Stimulated activated CD4-positive, alpha-beta T cell treated with anti-CD3 and anti-CD28 coated beads, Interleukin-15, amount 100 ng/mL, for 1 hour (primary cell): ENCODE measurements at regions not wholly inside any gene's neighbourhood (a gene's known extent, or its start where the extent isn't known, plus 50 kb on each side); places are given as distances from the start of the nearest gene placed in this dataset.
"Not testable (repeated sequence)": the region's sequence is repeated elsewhere in the genome, so short reads cannot be mapped to it uniquely, and the experiment has no call there.

Source experiments
- DNase-seq, 2 donors: peaks; one replicate each; pipeline ENCODE4 v3.0.0-alpha.2; 2020; ENCODE audit warnings: low read depth in 1 of 2, low spot score in 1 of 2

DNA sequence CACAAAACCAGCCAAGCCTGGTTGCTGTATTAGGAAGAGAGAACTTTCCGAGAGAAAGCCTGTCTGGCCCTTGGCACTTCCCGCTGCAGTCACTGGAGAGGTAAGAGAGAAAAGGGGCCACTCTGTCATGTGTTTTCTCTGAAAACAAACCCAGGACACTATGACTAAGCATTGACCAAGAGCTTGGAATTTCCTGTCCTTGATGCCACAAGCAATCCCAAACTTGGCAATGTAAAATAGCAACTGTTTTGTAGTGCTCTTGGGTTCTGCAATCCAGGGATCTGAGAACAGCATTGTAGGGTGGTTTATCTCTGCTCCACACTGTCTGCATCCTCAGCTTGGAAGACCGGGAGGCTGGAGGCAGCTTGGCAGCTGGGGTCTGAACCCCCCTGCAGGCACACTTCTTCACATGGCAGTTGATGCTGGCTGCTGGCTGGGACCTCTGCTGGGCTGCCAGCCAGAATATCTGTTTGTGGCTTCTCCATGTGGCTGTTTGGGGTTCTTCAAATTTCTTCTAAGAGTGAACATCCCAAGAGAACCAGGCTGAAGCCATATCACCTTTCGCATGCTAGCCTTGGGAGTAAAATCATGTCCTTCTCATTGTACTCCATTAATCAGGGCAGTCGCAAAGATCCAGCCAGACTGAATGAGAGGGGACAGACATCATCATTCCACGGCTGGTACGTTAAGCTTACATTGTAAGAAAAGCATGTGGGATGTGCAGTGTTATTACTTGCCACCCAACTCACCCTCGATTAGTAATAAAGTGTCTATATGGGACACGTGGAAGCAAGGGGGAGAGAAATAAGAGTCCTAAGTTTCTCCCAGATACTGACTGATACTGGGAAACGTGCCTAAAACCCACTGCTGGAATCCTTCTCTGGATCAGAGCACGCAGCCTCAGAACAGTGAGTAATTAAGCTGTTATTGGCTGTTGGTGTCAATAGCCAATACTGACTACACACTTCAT lies 537.4 kb upstream of the B3GAT1 start:
- no peak for DNase-seq

DNA sequence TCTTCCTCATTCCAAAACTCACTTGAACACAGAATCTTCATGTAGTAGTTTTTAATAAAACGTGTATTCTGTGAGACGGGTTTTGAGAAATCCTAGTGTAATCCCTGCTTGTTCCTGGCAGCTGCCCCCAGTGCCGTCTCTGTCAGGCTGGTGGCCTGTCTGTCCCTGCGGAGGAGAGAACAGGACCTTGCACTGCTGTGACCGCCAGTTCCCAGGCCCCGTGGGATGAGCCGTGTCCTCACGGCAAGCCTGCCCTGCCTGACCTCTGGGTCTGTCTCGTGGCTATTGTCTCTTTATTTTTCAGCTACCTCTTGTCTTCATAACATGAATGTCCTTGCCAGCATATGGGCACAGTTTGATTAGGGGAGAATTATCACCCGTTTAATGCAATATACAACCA lies 535.5 kb upstream of the B3GAT1 start:
- no peak for DNase-seq

DNA sequence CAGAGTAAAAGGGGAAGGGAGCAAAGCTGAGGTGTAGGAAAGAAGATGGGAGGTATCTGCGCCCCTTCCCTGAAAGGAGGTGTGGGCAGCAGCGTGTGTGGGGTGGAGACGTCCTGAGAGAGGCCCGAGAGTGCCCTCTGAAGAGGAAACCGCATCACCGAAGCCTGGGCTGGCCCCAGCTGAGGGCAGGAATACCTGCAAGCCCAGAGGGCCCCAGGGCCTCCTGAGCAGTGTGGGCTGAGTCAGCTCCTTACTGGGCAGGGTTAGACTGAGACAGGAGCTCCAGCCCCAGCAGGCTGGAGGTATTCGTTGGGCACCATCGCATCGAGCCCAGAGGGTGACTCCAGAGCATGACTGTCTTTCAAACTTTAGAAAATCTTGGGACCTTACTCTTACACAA lies 534.0 kb upstream of the B3GAT1 start:
- DNase-seq = no peak

DNA sequence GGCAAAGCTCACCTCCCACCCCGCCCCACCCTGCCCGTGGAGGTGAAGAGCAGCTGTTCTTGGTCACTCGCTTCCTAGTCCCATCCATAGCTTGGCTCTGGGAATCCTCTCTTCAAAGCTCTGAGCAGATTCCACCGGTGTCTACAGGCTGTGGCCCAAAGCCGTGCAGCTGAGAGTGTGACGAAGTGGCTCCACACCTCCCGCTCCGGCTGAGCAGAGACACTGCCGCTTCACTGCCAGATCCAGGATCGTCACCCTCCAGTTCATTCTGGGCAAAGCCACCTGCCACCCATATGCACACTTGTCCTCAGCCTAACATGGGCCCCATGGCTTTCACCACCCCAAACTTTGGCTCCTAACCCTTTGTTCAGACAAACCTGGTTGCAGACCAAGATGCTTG lies 532.9 kb upstream of the B3GAT1 start:
- no peak for DNase-seq

DNA sequence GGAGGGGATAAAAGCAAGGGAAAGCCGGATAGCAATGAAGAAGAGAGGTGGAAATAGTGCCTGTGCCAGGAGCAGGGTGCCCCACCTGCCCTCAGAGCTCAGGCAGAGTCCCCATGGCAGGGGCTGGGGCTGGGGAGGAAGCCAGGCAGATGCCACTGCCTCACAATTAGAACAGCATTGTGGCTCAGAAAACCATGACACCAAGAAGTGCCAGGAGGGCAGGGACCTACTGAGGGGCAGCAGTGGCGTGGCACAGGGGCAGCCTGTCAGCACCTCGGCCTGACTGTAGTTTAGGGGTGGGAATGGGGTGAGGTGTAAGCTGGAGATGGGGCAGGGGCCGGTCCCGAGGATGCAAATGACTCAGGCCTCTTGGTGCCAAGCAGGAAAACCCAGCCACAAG lies 532.1 kb upstream of the B3GAT1 start:
- no peak for DNase-seq

DNA sequence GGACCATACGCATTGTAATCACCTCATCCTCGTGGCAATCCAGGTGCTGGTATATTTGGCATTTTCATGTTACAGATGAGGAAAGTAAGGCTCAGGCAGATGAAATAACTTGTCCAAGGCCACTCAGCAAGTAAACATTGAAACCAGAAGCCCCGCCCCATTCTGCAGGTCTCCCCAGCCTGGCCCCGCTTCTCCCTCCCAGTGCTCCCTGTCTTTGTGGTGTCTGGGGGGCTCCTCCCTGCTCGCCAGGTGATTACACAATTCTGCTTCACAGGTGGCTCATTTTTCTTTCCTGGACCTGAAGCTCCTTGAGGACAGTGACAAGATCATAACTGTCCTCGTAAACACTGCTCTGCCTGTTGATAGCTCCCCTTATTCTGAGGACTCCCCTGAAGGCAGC lies 531.5 kb upstream of the B3GAT1 start:
- DNase-seq = no peak

DNA sequence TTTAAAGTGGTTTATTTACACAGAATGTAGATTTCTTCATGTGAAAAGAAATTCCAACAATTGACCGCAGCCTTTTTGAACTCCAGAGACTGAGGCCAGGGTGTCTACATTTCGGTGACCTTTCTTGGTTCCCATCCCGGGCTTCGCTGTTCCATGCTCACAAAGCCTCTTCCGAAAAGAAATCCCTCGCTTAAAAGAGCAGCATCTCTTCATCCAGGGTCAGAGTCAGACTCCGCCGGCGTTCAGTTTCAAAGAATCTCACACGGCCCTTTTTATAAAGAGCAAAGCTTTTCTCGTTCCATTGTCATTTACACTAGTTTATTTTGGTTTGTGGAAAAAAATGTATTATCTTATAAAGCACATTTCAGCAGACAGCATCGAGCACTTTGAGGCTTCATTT lies 530.6 kb upstream of the B3GAT1 start:
- no peak for DNase-seq

DNA sequence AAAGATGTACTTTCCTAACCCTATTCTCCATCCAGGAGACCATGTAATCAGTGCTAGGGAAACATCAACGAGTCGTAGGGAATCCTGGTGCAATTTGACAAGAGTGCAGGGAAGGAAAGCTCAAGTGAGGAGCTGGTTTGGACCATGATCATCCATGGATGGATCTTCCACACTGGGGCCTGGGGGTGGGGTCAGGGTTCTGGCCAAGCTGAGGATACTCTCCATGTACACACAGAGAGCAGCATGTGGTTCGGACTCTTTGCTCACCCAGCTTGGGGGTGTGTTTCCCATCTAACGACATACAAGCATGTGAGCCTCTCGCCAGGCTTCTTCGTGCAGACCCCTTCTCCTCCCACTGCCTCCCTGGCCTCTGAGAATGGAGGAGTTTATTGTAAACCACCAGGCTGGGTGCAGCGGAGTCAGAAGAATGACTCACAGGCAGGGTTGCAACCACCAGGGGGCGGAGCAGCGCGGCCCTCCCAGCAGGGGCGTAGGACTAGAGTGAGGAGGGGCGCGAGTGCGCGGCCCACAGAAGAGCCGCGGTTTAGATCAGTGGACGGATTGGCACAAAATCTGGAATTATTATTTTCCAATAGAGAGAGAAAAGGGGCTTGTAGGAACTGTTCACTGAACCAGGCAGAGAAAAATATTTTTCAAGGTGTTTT lies 530.0 kb upstream of the B3GAT1 start:
- DNase-seq = not testable (repeated sequence)

DNA sequence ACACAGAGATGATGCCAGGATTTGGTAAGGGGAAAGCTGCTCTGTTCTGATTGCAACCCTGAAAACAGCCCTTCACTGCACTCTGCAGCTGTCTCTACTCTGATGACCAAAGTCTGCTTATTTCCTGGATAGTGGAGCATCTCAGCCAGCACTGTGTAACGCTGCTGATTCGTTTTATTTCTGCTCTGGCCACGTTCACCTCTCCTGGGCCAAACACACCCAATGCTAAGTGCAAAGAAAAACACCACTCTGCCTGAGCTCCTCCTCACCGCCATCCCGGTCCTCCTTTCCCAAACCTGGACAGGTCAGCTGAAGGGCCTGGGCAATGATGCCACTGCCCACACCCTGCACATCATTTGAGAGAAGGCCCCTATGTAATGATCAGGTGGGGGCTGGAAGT lies 529.3 kb upstream of the B3GAT1 start:
- DNase-seq = no peak

DNA sequence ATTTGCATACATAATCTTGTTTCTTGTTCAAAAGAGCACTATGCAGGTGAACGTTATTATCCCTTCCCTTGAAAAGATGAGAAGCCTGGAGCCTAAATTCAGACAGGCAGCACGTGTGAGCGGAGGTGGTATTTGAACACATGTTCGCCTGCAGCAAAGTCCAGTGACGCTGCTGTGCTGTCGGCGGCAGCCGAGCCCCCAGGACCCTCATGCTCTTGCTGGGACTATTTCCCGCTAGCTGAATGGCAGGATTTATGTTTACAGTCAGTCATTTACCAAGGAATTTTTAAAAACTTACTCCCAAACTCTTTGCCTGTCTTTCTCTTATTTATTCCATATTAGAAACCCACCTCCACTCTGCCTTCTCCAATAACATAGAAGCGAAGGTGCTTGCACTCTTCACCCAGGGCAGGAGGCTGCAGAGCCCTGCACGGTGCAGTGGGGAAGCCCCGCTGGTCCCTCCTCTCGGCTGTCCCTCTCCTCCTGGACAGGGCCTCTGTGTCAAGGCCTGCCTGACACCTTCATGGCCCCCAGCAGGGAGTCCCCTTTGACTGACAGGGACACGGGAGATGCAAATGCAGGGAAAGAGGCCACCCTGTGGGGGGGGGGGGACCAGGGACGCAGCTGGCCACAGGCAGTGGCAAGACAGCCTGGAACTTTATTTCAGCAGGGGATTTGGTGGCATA lies 528.5 kb upstream of the B3GAT1 start:
- DNase-seq = no peak

DNA sequence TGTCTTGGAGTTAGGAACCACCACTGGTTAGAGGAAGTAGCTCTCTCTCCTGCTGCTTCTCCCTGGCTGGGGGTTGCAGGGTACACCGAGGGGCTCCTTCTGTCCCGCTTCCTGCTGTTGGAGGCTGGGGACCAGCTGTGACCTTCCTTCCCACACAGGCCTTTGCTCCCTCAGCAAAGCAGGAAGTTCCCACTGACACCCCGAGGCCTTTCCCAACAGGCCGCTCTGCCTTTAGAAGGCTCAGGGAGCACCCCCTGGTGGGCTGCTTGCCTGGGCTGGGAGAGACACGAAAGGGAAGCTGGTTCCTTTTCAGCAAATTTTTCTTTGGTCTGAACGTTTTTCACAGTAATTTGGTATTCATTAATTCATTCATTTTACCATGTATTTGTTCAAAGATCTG lies 527.9 kb upstream of the B3GAT1 start:
- DNase-seq = no peak

DNA sequence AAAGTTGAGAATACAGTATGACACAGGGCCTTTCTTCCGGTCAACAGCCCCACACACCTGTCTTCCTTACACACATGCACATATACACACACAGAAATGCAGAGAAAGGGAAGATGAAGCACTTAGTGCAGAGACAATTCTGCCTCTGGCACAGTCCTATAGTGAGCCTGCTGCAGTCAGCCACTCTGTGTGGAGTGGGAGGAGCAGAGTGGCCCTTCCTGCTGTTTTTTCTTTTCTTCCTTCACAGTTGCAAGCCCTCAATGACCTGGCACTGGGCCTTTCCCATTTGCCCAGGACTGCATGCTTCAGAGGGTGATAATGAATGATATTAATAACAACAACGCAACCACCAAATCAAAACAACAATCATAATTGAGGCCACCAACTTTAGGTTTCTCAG lies 527.0 kb upstream of the B3GAT1 start:
- DNase-seq = no peak

DNA sequence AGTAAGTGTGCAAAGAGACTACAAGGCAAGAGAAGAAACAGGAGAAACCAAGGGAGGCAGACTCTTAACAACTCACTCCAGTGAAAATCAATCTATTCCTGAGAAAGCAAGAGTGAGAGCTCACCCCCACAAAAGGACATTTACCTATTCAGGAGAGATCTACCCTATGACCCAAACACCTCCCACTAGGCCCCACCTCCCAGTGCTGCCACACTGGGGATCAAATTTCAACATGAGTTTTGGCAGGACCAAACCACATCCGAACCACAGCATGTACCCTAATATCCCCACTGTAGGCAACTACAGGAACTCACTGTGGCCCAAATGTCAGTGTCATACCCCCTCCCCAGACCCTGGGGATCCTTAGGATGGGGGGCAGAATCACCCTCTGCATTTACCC lies 526.2 kb upstream of the B3GAT1 start:
- no peak for DNase-seq

DNA sequence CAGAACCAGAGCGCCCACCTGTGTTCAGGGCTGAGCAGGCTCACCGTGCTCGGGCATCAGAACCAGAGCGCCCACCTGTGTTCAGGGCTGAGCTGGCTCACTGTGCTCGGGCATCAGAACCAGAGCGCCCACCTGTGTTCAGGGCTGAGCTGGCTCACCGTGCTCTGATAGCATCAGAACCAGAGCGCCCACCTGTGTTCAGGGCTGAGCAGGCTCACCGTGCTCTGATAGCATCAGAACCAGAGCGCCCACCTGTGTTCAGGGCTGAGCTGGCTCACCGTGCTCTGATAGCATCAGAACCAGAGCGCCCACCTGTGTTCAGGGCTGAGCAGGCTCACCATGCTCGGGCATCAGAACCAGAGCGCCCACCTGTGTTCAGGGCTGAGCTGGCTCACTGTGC lies 525.2 kb upstream of the B3GAT1 start:
- not testable (repeated sequence) for DNase-seq

DNA sequence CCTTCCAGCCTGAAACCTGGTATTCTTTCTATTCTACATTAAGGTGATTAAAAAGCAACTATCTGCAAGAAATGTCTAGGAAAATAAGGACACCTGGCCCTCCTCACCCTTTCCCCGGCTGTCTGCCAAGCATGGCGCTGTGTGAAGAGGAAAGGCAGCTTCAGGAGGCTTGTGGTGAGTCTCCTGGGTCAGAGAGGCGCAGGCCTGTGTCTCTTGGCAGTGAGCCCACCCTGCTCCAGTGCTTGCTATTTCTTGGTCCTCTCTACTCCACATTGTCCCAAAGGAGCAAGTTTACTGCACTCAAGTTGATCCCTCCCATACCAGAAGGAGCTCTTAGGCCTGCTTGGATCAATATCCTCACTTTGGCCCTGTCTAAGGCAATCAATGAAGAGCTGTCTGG lies 520.7 kb upstream of the B3GAT1 start:
- no peak for DNase-seq

DNA sequence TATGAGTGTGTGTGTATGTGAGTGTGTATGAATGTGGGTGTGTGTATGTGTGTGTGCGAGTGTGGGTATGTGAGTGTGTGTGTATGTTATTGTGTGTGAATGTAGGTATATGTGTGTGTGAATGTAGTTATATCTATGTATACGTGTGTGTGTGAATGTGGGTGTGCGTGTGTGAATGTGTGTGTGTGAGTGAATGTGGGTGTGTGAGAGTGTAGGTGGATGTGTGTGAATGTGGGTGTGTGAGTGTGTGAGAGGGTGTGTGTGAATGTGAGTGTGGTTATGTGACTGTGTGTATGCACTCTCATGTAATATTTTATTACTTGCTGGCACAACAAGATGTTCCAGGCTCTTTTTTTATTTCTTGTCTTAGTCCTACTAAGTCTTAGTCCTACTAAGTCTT lies 513.4 kb upstream of the B3GAT1 start:
- no peak for DNase-seq

DNA sequence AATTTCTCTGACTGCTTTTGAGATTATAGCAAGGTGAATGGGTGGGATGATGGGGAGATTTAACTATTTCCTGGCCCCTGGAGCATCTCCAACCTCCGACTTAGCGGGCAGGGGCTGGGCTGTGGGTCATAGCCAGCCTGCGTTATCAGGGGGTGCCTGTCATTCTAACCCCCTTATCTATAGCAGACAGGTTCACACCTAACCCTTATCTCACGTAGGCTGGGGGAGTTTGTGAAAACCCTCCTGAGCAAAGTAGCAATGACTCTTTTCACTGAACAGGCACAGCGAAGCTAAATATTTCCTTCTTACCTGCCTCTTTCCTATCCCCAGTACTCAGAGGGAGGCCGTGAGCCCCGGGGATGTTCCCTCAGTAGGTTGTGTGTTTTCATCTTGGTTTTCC lies 511.4 kb upstream of the B3GAT1 start:
- no peak for DNase-seq

DNA sequence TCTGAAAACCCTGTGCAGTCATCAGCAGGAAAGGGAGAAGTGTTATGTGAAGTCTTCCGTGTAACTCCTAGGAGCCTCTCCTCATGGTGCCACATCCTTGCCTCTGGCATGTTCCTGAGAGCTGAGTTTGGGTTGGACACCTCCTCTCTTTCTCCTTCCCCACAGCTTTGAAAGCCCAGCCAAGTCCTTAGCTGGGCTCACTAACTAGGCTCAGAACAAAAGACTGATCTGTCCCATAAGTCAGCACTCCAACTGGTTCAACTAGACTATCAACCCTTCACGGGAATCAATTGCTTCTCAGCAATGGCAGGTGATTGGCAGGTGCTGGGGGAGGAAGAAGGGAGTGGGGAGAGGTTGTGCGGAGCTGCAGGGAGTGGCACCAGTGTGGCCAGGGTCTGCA lies 509.9 kb upstream of the B3GAT1 start:
- DNase-seq = no peak

DNA sequence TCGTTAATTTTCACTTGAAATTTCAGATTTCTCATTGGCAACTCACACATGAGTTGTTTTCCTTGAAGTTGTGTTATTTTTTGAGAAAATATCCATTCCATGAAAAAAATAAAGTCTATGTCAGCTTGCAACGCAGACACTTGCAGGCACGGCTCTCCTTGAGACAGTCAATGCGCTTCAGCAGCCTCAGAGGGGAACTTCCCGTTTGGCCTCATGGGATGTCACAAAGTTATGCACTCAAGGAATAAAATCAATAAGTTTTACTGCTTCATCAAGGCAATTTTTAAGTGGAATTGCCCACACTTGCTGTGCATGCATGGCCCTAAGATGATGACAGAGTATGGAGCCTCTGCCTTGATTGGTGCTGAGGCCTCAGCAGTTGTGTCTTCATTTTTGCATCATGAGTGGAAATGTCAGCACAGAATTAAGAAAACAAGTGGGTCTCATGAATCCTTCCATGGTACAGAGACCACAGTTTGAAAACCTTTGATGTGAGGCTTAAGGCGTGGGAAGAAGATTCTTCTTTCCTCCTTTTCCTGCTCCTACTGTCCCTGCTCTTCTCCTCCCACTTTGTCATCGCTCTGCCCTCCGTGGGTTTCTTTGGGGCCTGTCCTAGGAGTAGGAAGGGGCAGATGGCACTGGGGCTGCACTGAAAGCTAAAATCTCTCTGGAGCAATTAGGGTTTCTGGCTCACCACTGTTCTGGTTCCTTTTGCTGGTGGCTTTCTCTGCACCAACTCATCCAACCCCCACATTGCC lies 509.0 kb upstream of the B3GAT1 start:
- no peak for DNase-seq

DNA sequence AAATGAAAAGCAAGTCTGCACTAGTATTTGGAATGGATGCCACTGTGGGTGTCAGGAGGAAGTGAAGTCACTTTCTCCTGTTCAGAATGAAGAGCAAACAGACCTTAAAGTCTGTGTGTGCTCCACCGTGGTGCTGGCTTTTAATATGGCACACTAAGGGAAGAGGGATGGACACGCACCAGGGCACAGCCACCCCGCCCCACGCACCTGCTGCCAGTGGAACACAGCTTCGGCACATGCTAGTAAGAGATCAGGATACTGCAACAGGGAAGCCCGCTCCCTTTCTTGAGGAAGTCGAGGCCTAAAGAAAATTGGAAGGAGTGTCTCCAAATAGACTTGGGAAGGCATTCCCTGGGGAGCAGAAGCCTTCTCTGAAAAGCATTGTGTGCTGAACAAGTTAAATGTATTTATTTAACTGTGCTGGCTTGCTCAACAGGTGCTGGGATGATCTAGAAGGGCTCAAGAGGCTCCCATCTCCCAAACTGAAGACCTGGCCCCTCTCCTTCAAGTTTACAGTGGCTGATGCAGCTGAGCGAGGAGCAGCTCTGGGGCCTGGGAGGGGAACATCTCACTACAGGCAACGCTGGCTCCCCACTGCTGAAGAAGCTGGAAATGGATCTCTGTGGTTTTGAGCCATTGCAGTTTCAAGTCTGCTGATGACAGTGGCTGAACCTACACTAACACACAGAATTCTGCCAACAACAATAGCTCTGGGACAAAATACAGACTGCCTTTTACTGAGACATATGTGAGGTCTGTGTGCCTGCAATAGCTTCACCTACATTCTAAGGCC lies 504.6 kb upstream of the B3GAT1 start:
- DNase-seq = no peak

DNA sequence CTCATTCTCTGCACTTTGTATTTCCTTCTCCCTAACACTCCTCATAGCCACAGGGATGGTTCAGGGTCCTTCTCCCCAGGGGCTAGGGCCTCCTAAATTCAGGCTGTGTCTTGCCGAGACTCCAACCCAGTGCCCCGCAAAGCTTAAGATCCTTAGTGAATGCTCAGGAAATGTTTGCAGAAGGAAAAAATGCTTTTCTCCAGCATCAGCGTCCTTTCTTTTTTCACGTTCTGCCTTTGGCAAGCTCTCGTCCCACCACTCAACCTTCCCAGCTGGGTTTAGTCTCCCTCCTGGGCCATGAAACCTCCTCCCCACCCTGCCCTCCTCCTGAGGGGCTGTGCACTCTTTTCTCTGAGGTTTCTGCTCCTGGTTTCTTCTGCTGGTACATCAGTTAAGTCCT lies 503.8 kb upstream of the B3GAT1 start:
- no peak for DNase-seq
